ENCODE measurements at regions not wholly inside any gene's neighbourhood (a gene's known extent, or its start where the extent isn't known, plus 50 kb on each side); places are given as distances from the start of the nearest gene placed in this dataset.

GRCh38 chr18:75533209-75533608, 105.7 kb upstream of the SMIM21 start:
- H3K4me1 Mint-ChIP-seq (ENCODE audit: unreplicated experiment): peaks cover 10% of the 10 kb centered on the region
- H3K27ac Mint-ChIP-seq (ENCODE audit: unreplicated experiment): no peak overlapping the region
- H3K27me3 Mint-ChIP-seq (ENCODE audit: unreplicated experiment): no peaks in the 10 kb centered on the region
- H3K36me3 Mint-ChIP-seq (ENCODE audit: low read depth, unreplicated experiment): no peaks in the 10 kb centered on the region
- TF ChIP-seq CTCF (IDR thresholded peaks at IDR 0.05; ENCODE audit: unreplicated experiment): no peak
- H3K9me3 Mint-ChIP-seq (ENCODE audit: unreplicated experiment): no peaks in the 10 kb centered on the region
- H3K4me3 Mint-ChIP-seq (ENCODE audit: unreplicated experiment): no peak overlapping the region
- DNase-seq (ENCODE audit: low spot score): no peak

- Mint-ChIP-seq H3K4me3 (ENCODE audit: unreplicated experiment) (no peak overlapping the region), H3K27ac (ENCODE audit: unreplicated experiment) (no peak overlapping the region), H3K36me3 (ENCODE audit: low read depth, unreplicated experiment) (no peaks in the 10 kb centered on the region), H3K27me3 (ENCODE audit: unreplicated experiment) (peaks cover 1% of the 10 kb centered on the region), H3K4me1 (ENCODE audit: unreplicated experiment) (peaks cover 10% of the 10 kb centered on the region), H3K9me3 (ENCODE audit: unreplicated experiment) (no peaks in the 10 kb centered on the region)
- no peak for TF ChIP-seq CTCF (IDR thresholded peaks at IDR 0.05; ENCODE audit: unreplicated experiment)
- no peak for DNase-seq (ENCODE audit: low spot score)
Observed at GRCh38 chr18:75531851-75532459, 104.5 kb upstream of the SMIM21 start.

- no peaks in the 10 kb centered on the region for H3K9me3 Mint-ChIP-seq (ENCODE audit: unreplicated experiment)
- no peak overlapping the region for H3K27ac Mint-ChIP-seq (ENCODE audit: unreplicated experiment)
- peaks cover 10% of the 10 kb centered on the region for H3K4me1 Mint-ChIP-seq (ENCODE audit: unreplicated experiment)
- no peak for TF ChIP-seq CTCF (IDR thresholded peaks at IDR 0.05; ENCODE audit: unreplicated experiment)
- no peak for DNase-seq (ENCODE audit: low spot score)
- H3K4me3 Mint-ChIP-seq (ENCODE audit: unreplicated experiment): no peak overlapping the region
- peaks cover 3% of the 10 kb centered on the region for H3K27me3 Mint-ChIP-seq (ENCODE audit: unreplicated experiment)
- no peaks in the 10 kb centered on the region for H3K36me3 Mint-ChIP-seq (ENCODE audit: low read depth, unreplicated experiment)
Observed at GRCh38 chr18:75531212-75531850, 103.8 kb upstream of the SMIM21 start.

GRCh38 chr18:75530566-75531211, 103.2 kb upstream of the SMIM21 start:
- Mint-ChIP-seq H3K4me1 (ENCODE audit: unreplicated experiment) (peaks cover 10% of the 10 kb centered on the region), H3K36me3 (ENCODE audit: low read depth, unreplicated experiment) (no peaks in the 10 kb centered on the region), H3K4me3 (ENCODE audit: unreplicated experiment) (no peak overlapping the region), H3K27me3 (ENCODE audit: unreplicated experiment) (peaks cover 3% of the 10 kb centered on the region), H3K27ac (ENCODE audit: unreplicated experiment) (no peak overlapping the region), H3K9me3 (ENCODE audit: unreplicated experiment) (no peaks in the 10 kb centered on the region)
- TF ChIP-seq CTCF (IDR thresholded peaks at IDR 0.05; ENCODE audit: unreplicated experiment): no peak
- no peak for DNase-seq (ENCODE audit: low spot score)

- no peak for TF ChIP-seq CTCF (IDR thresholded peaks at IDR 0.05; ENCODE audit: unreplicated experiment)
- H3K4me1 Mint-ChIP-seq (ENCODE audit: unreplicated experiment): peaks cover 10% of the 10 kb centered on the region
- H3K36me3 Mint-ChIP-seq (ENCODE audit: low read depth, unreplicated experiment): no peaks in the 10 kb centered on the region
Observed at GRCh38 chr18:75530118-75530517, 102.6 kb upstream of the SMIM21 start.

More at GRCh38 chr18:75530118-75530517, 102.6 kb upstream of the SMIM21 start:
- Mint-ChIP-seq H3K9me3 (ENCODE audit: unreplicated experiment) (no peaks in the 10 kb centered on the region), H3K4me3 (ENCODE audit: unreplicated experiment) (no peak overlapping the region), H3K27me3 (ENCODE audit: unreplicated experiment) (peaks cover 3% of the 10 kb centered on the region), H3K27ac (ENCODE audit: unreplicated experiment) (no peak overlapping the region)
- no peak for DNase-seq (ENCODE audit: low spot score)

All from endothelial cell (in vitro differentiated cells).